Small intestine (tissue), 7 donors: ENCODE measurements at regions not wholly inside any gene's neighbourhood (a gene's known extent, or its start where the extent isn't known, plus 50 kb on each side); places are given as distances from the start of the nearest gene placed in this dataset.
"Not testable (repeated sequence)": the region's sequence is repeated elsewhere in the genome, so short reads cannot be mapped to it uniquely, and the experiment has no call there.

ENCODE experiments used
- DNase-seq, 2 donors: peaks; one replicate each; pipeline versions ENCODE4 v3.0.0 to v3.0.0-alpha.2; 2013
- FAIRE-seq: peaks from 2 replicates; lab custom pipeline; 2012; peaks lifted over from hg19 to GRCh38; lab: Jason Lieb, UNC
- H3K27ac ChIP-seq, 3 donors: one replicate each; pipeline ENCODE4 v1.5.1; 2013; ENCODE audit warnings: low read length in 2 of 3, mild to moderate bottlenecking in 2 of 3, control low read depth in 1 of 3, inconsistent platforms in 1 of 3, low read depth in 1 of 3, moderate library complexity in 1 of 3
- H3K27me3 ChIP-seq, 3 donors: one replicate each; pipeline ENCODE4 v1.6.1; 2013; ENCODE audit warnings: low read length in 3 of 3, inconsistent platforms in 1 of 3; ENCODE audit not compliant: control insufficient read depth in 3 of 3, insufficient read depth in 3 of 3
- H3K36me3 ChIP-seq, 3 donors: one replicate each; pipeline ENCODE4 v1.6.1; 2013; ENCODE audit warnings: low read length in 3 of 3, inconsistent platforms in 1 of 3, low read depth in 1 of 3, mild to moderate bottlenecking in 1 of 3, moderate library complexity in 1 of 3; ENCODE audit not compliant: control insufficient read depth in 3 of 3, insufficient read depth in 2 of 3
- H3K4me1 ChIP-seq, 3 donors: one replicate each; pipeline ENCODE4 v1.6.1; 2013; ENCODE audit warnings: low read length in 2 of 3, inconsistent platforms in 1 of 3, low read depth in 1 of 3, mild to moderate bottlenecking in 1 of 3, moderate library complexity in 1 of 3; ENCODE audit not compliant: control insufficient read depth in 3 of 3, insufficient read depth in 2 of 3
- H3K4me3 ChIP-seq, 3 donors: one replicate each; pipeline ENCODE4 v1.5.1; 2013; ENCODE audit warnings: low read length in 3 of 3, control low read depth in 1 of 3, inconsistent platforms in 1 of 3, low read depth in 1 of 3, mild to moderate bottlenecking in 1 of 3, moderate library complexity in 1 of 3
- H3K9me3 ChIP-seq, 2 donors: one replicate each; pipeline ENCODE4 v1.6.1; 2013; ENCODE audit warnings: low read depth in 1 of 2, low read length in 1 of 2; ENCODE audit not compliant: control insufficient read depth in 2 of 2, insufficient read depth in 1 of 2
- WGBS, 3 donors: extraction: QIAGEN DNeasy Blood & Tissue Kit; methylation state at CpG; one replicate each; pipeline ENCODE4 v1.1.7; 2013; 5-methylcytosine and 5-hydroxymethylcytosine counted together
- donor health status: healthy with polysubstance abuse.
- donor health status: control.
- donor health status: control.
- donor health status: Bipolar disorder and iron deficiency.
- donor health status: healthy.

DNA sequence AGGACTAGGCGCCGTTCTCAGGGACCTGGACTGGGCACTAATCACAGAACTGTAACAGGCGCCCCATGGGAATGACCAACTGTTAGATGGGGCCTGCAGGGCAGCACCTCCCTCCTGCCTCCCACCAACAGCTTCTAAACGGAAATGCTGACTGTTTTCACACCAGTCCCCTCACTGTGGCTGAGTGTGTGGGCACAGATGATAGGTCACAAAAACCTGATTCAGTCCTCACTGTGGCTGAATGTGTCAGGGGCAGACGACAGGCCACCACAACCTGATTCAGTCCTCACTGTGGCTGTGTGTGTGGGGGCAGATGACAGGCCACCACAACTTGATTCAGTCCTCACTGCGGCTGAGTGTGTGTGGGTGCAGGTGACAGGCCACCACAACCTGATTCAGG is 1499.9 kb upstream of the USP9Y start:
- DNase-seq, FAIRE-seq, H3K4me1 ChIP-seq, H3K4me3 ChIP-seq, H3K27me3 ChIP-seq, H3K9me3 ChIP-seq, H3K36me3 ChIP-seq, H3K27ac ChIP-seq: not testable (repeated sequence)
- WGBS, 3 donors, result 73 to 79% (median 76%) methylated on average over 2 to 6 of the region's 6 CpGs

GRCh38 chrY:11214851-11215250 is 1486.2 kb upstream of the USP9Y start:
- H3K27ac ChIP-seq, H3K36me3 ChIP-seq, H3K4me3 ChIP-seq, H3K9me3 ChIP-seq, FAIRE-seq, H3K27me3 ChIP-seq, H3K4me1 ChIP-seq: not testable (repeated sequence)
- peak; percentile 1 to 3 for DNase-seq
- WGBS, 3 donors, result 0 to 60% (median 58%) methylated on average over 1 to 20 of the region's 20 CpGs
